ENCODE measurements at regions not wholly inside any gene's neighbourhood (a gene's known extent, or its start where the extent isn't known, plus 50 kb on each side); places are given as distances from the start of the nearest gene placed in this dataset.
"Not testable (repeated sequence)": the region's sequence is repeated elsewhere in the genome, so short reads cannot be mapped to it uniquely, and the experiment has no call there.

- no peaks in the 10 kb centered on the region for H3K27me3 ChIP-seq (ENCODE audit: insufficient read depth, poor library complexity, severe bottlenecking)
- no peak for TF ChIP-seq CTCF (IDR thresholded peaks at IDR 0.05; ENCODE audit: poor library complexity, severe bottlenecking)
- no peak overlapping the region for H3K27ac ChIP-seq (ENCODE audit: poor library complexity, severe bottlenecking)
- H3K36me3 ChIP-seq (ENCODE audit: low read depth), result no peaks in the 10 kb centered on the region
- no peak for DNase-seq (ENCODE audit: low spot score)
- peaks cover 2% of the 10 kb centered on the region for H3K9me3 ChIP-seq (ENCODE audit: severe bottlenecking)
- ATAC-seq (ENCODE audit: low read depth), result peak; percentile 21; the same call in 1 of the 3 replicates
- no peaks in the 10 kb centered on the region for H3K4me1 ChIP-seq (ENCODE audit: insufficient read depth, poor library complexity, severe bottlenecking)
- H3K4me3 ChIP-seq (ENCODE audit: severe bottlenecking), result no peak overlapping the region
Measured at GRCh38 chr7:155935005-155935557, 122.8 kb upstream of the SHH start.

DNA sequence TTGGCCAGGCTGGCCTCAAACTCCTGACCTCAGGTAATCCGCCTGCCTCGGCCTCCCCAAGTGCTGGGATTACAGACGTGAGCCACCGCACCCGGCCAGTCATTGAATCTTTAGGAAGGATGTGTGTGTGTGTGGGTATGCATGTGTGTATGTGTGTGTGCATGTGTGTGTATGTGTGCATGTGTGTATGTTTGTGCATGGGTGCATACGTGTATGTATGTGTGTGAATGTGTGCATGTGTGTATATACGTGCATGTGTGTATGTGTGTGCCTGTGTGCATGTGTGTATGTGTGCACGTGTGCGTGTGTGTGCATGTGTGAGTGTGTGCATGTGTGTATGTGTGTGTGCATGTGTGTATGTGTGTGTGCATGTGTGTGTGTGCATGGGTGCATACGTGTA lies 120.1 kb upstream of the SHH start:
- not testable (repeated sequence) for DNase-seq (ENCODE audit: low spot score); ATAC-seq (ENCODE audit: low read depth); H3K27me3 ChIP-seq (ENCODE audit: insufficient read depth, poor library complexity, severe bottlenecking); H3K9me3 ChIP-seq (ENCODE audit: severe bottlenecking); H3K36me3 ChIP-seq (ENCODE audit: low read depth); H3K27ac ChIP-seq (ENCODE audit: poor library complexity, severe bottlenecking); H3K4me3 ChIP-seq (ENCODE audit: severe bottlenecking); H3K4me1 ChIP-seq (ENCODE audit: insufficient read depth, poor library complexity, severe bottlenecking)

DNA sequence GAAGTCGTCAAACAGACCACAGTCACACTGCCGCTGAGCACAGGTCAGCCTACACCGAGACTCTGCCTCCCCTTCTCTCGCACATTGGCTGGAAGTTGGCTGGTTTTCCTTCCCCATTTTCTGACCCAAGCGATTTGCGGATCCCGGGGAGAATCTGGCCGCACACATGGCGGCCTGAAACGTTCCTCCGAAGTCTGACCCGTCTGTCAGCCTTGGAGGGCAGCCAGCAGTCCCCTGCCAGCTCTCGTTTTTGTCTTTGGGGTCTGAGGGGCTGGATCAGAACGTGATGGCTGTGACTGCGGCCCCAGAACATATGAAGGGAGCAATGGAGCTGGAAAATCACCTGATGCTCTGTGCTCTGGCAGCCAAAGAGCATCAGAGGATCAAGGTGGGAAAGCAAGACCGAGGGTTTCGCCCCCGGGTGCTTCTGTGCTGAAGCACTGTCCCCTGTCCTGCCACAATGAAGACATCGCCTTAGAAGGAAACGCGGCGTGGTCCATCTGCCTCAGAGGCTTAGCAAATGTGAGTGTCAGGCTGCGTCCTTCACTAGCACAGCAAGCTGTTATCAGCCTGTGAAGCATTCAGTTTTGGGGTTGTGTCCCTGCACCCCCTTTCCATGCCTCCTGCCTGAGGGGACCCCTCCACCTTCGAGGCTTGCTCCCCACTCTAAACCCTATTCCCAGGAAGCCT lies 119.3 kb upstream of the SHH start:
- no peak for TF ChIP-seq CTCF (IDR thresholded peaks at IDR 0.05; ENCODE audit: poor library complexity, severe bottlenecking)
- Histone ChIP-seq H3K9me3 (ENCODE audit: severe bottlenecking) (no peaks in the 10 kb centered on the region), H3K4me3 (ENCODE audit: severe bottlenecking) (no peak overlapping the region), H3K36me3 (ENCODE audit: low read depth) (no peaks in the 10 kb centered on the region), H3K27me3 (ENCODE audit: insufficient read depth, poor library complexity, severe bottlenecking) (no peaks in the 10 kb centered on the region), H3K27ac (ENCODE audit: poor library complexity, severe bottlenecking) (no peak overlapping the region), H3K4me1 (ENCODE audit: insufficient read depth, poor library complexity, severe bottlenecking) (no peaks in the 10 kb centered on the region)
- ATAC-seq (ENCODE audit: low read depth), result no peak
- no peak for DNase-seq (ENCODE audit: low spot score)

DNA sequence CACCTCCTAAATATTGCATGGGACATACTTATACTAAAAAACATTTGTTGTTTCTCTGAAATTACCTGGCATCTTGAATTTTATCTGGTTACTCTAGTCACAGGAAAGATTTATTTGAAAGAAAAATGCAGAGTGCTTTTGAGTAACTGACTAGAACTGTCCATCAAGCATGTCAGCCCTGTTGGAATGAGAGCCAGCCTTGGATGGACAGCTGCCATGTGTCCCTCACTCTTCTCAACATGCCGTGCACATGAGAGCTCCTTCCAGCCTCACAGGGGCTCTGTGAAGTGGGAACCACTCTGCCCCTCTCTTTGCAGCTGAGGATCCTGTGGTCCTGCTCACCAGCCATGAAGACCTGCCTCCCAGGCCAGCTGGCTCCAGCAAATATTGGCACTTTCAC lies 118.3 kb upstream of the SHH start:
- Histone ChIP-seq H3K27ac (ENCODE audit: poor library complexity, severe bottlenecking) (no peak overlapping the region), H3K9me3 (ENCODE audit: severe bottlenecking) (no peaks in the 10 kb centered on the region), H3K4me3 (ENCODE audit: severe bottlenecking) (no peak overlapping the region), H3K27me3 (ENCODE audit: insufficient read depth, poor library complexity, severe bottlenecking) (no peaks in the 10 kb centered on the region), H3K4me1 (ENCODE audit: insufficient read depth, poor library complexity, severe bottlenecking) (no peaks in the 10 kb centered on the region), H3K36me3 (ENCODE audit: low read depth) (no peaks in the 10 kb centered on the region)
- TF ChIP-seq CTCF (IDR thresholded peaks at IDR 0.05; ENCODE audit: poor library complexity, severe bottlenecking), result no peak
- ATAC-seq (ENCODE audit: low read depth) (no peak), DNase-seq (ENCODE audit: low spot score) (no peak)

DNA sequence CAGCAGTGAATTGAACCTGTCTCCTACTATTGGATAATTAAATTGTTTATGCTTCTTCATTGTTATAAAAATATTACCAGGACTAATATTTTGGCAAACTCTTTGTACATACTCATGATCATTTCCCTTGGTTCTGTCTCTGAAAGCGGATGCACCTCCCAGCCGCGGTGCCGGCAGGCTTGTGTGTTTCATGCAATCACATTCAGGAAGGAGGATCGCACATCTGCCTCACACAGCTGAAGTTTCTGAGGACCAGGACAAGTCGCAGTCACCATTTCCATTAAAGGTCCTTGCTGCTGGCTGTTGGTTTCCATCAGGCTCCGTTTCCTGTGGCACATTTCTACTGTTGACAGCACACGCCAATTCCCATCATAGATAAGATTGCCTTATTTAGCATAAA lies 117.8 kb upstream of the SHH start:
- H3K27me3 ChIP-seq (ENCODE audit: insufficient read depth, poor library complexity, severe bottlenecking), result no peaks in the 10 kb centered on the region
- no peaks in the 10 kb centered on the region for H3K4me1 ChIP-seq (ENCODE audit: insufficient read depth, poor library complexity, severe bottlenecking)
- no peaks in the 10 kb centered on the region for H3K9me3 ChIP-seq (ENCODE audit: severe bottlenecking)
- H3K27ac ChIP-seq (ENCODE audit: poor library complexity, severe bottlenecking), result no peak overlapping the region
- no peak for ATAC-seq (ENCODE audit: low read depth)
- H3K36me3 ChIP-seq (ENCODE audit: low read depth), result no peaks in the 10 kb centered on the region
- no peak overlapping the region for H3K4me3 ChIP-seq (ENCODE audit: severe bottlenecking)
- TF ChIP-seq CTCF (IDR thresholded peaks at IDR 0.05; ENCODE audit: poor library complexity, severe bottlenecking), result no peak
- no peak for DNase-seq (ENCODE audit: low spot score)

All from RWPE2 (cell line).